ENCODE measurements at regions not wholly inside any gene's neighbourhood (a gene's known extent, or its start where the extent isn't known, plus 50 kb on each side); places are given as distances from the start of the nearest gene placed in this dataset.

GRCh38 chr13:26475176-26476110, 82.0 kb upstream of the WASF3 start:
- TF ChIP-seq RFX5 (IDR thresholded peaks at IDR 0.05) = no peak
- no peak for TF ChIP-seq RCOR1 (IDR thresholded peaks at IDR 0.05; ENCODE audit: low read depth, low read length)
- no peak for TF ChIP-seq CHD2 (IDR thresholded peaks at IDR 0.05; ENCODE audit: low read length, partially characterized antibody)
- TF ChIP-seq CEBPB (IDR thresholded peaks at IDR 0.05) = no peak
- no peak for TF ChIP-seq KDM1A (IDR thresholded peaks at IDR 0.05; ENCODE audit: low read depth)
- TF ChIP-seq MAX (IDR thresholded peaks at IDR 0.05) = no peak
- TF ChIP-seq SREBF2 (IDR thresholded peaks at IDR 0.05) = no peak
